T-helper 9 cell (primary cell): ENCODE measurements at regions not wholly inside any gene's neighbourhood (a gene's known extent, or its start where the extent isn't known, plus 50 kb on each side); places are given as distances from the start of the nearest gene placed in this dataset.
"Not testable (repeated sequence)": the region's sequence is repeated elsewhere in the genome, so short reads cannot be mapped to it uniquely, and the experiment has no call there.

Experiments
- DNase-seq: peaks from one replicate; pipeline ENCODE4 v3.0.0-alpha.2; 2020

GRCh38 chr12:4154672-4155225, 118.8 kb upstream of the CCND2 start:
- no peak for DNase-seq

GRCh38 chr12:4153343-4153892, 120.1 kb upstream of the CCND2 start:
- DNase-seq = no peak

- DNase-seq = no peak
These were observed 121.3 kb upstream of the CCND2 start for GRCh38 chr12:4152145-4152795.

GRCh38 chr12:4151362-4152121, 122.0 kb upstream of the CCND2 start:
- DNase-seq = no peak

- not testable (repeated sequence) for DNase-seq
These were observed 123.2 kb upstream of the CCND2 start for GRCh38 chr12:4150355-4150754.

GRCh38 chr12:4148418-4149056, 125.0 kb upstream of the CCND2 start:
- DNase-seq = peak; percentile 40

- no peak for DNase-seq
These were observed 126.5 kb upstream of the CCND2 start for GRCh38 chr12:4147031-4147481.

- no peak for DNase-seq
These were observed 127.3 kb upstream of the CCND2 start for GRCh38 chr12:4145990-4146859.

- no peak for DNase-seq
These were observed 128.9 kb upstream of the CCND2 start for GRCh38 chr12:4144676-4145075.

GRCh38 chr12:4143896-4144295, 129.7 kb upstream of the CCND2 start:
- DNase-seq = no peak

GRCh38 chr12:4141348-4142270, 132.0 kb upstream of the CCND2 start:
- DNase-seq = no peak

GRCh38 chr12:4140581-4141301, 132.8 kb upstream of the CCND2 start:
- no peak for DNase-seq

- no peak for DNase-seq
These were observed 134.4 kb upstream of the CCND2 start for GRCh38 chr12:4139191-4139590.

- DNase-seq = not testable (repeated sequence)
These were observed 135.0 kb upstream of the CCND2 start for GRCh38 chr12:4138532-4138931.

GRCh38 chr12:4138051-4138450, 135.5 kb upstream of the CCND2 start:
- no peak for DNase-seq

GRCh38 chr12:4137441-4137840, 136.1 kb upstream of the CCND2 start:
- no peak for DNase-seq

GRCh38 chr12:4137015-4137414, 136.5 kb upstream of the CCND2 start:
- no peak for DNase-seq

GRCh38 chr12:4135919-4136605, 137.5 kb upstream of the CCND2 start:
- no peak for DNase-seq

GRCh38 chr12:4134448-4135263, 138.9 kb upstream of the CCND2 start:
- no peak for DNase-seq
